K562 (cell line): ENCODE measurements at regions not wholly inside any gene's neighbourhood (a gene's known extent, or its start where the extent isn't known, plus 50 kb on each side); places are given as distances from the start of the nearest gene placed in this dataset.

Experiments
- ATAC-seq: fragments of 200-7000 bp; cut with Tn5 transposase; 3 replicates; pipeline ENCODE4 v1.9.1; 2020; ENCODE audit warnings: moderate library complexity
- BruUV-seq: library from RNA; stranded (reverse); fragments of 400-500 nt; replicated peaks from 2 replicates; lab custom pipeline; 2021; lab: Mats Ljungman, UMichigan
- CTCF ChIA-PET: fragments of 300-600 bp; formaldehyde crosslinking; extraction: SDS; loops from one replicate; lab custom pipeline; 2021; ENCODE audit warnings: low intra/inter-chr PET ratio; lab: Yijun Ruan, JAX
- POLR2A ChIA-PET: fragments of 300-600, 350-650 bp; sonication (Branson Sonifier 250); formaldehyde crosslinking; extraction: SDS; loops from one replicate; lab custom pipeline; 2021; ENCODE audit warnings: antibody characterized with exemption, inconsistent platforms; lab: Yijun Ruan, JAX
- DNase-seq, 4 experiments: peaks; one replicate each; pipeline versions ENCODE4 v3.0.0 to v3.0.0-alpha.2; 2011 to 2018; ENCODE audit warnings: low spot score in 3 of 4, mixed read lengths in 3 of 4; ENCODE audit errors: extremely low read depth in 1 of 4
- FAIRE-seq: peaks from 2 replicates; lab custom pipeline; 2011; peaks lifted over from hg19 to GRCh38; lab: Jason Lieb, UNC
- H2AFZ ChIP-seq: 2 replicates; pipeline ENCODE4 v1.6.0; 2011; ENCODE audit warnings: low read depth, low read length, control low read depth, inconsistent platforms
- H3K27ac ChIP-seq: fragments of 200-600 bp; 3 replicates; pipeline ENCODE4 v1.8.0; 2011; ENCODE audit warnings: low read depth, mild to moderate bottlenecking, control low read depth, inconsistent platforms, low read length, moderate library complexity, mixed read lengths; ENCODE audit errors: extremely low read depth
- H3K27me3 ChIP-seq, 2 experiments: fragments of 300-600 bp in 1 of 2; 2 replicates in 1 of 2; 3 replicates in 1 of 2; pipeline versions ENCODE4 v1.6.0 to v1.8.0; 2011; ENCODE audit warnings: inconsistent platforms in 2 of 2, low read length in 2 of 2, mild to moderate bottlenecking in 1 of 2, mixed read lengths in 1 of 2, moderate library complexity in 1 of 2; ENCODE audit not compliant: control insufficient read depth in 2 of 2, insufficient read depth in 2 of 2
- H3K36me3 ChIP-seq: fragments of 300-600 bp; 3 replicates; pipeline ENCODE4 v1.8.0; 2011; ENCODE audit warnings: mild to moderate bottlenecking, low read length, inconsistent platforms; ENCODE audit not compliant: control insufficient read depth, insufficient read depth
- H3K4me1 ChIP-seq, 2 experiments: fragments of 200-600 bp in 1 of 2; replicated peaks in 1 of 2; 2 replicates in 1 of 2; 3 replicates in 1 of 2; pipeline versions ENCODE4 v1.5.1 to v1.8.0; 2011; ENCODE audit warnings: inconsistent platforms in 2 of 2, low read length in 2 of 2, mild to moderate bottlenecking in 1 of 2, mixed read lengths in 1 of 2, moderate library complexity in 1 of 2; ENCODE audit not compliant: control insufficient read depth in 2 of 2, insufficient read depth in 2 of 2
- H3K4me2 ChIP-seq: 2 replicates; pipeline ENCODE4 v1.6.1; 2011; ENCODE audit warnings: low read length, control low read depth, inconsistent platforms, mixed read lengths; ENCODE audit not compliant: insufficient read depth
- H3K4me3 ChIP-seq: fragments of 200-600 bp; sonication (generic), shearing (Covaris generic); 2 replicates; pipeline ENCODE4 v1.5.1; 2016; ENCODE audit warnings: control low read depth, inconsistent platforms
- H3K79me2 ChIP-seq: fragments of 200-600 bp; 3 replicates; pipeline ENCODE4 v1.8.0; 2011; ENCODE audit warnings: low read length, inconsistent platforms; ENCODE audit not compliant: control insufficient read depth, insufficient read depth
- H3K9ac ChIP-seq, 2 experiments: 2 replicates each; pipeline versions ENCODE4 v1.6.0 to v1.6.1; 2011; ENCODE audit warnings: low read depth in 2 of 2, low read length in 2 of 2, control low read depth in 1 of 2, inconsistent platforms in 1 of 2, mild to moderate bottlenecking in 1 of 2, mixed read lengths in 1 of 2; ENCODE audit not compliant: insufficient read depth in 1 of 2
- H3K9me1 ChIP-seq: one replicate; pipeline ENCODE4 v1.6.0; 2011; ENCODE audit warnings: inconsistent platforms, mild to moderate bottlenecking, low read length, moderate library complexity; ENCODE audit not compliant: control insufficient read depth, insufficient read depth
- H3K9me3 ChIP-seq: replicated peaks from 2 replicates; pipeline ENCODE4 v1.5.1; 2011; ENCODE audit warnings: low read depth, low read length, inconsistent platforms; ENCODE audit not compliant: control insufficient read depth, insufficient read depth
- H4K20me1 ChIP-seq: replicated peaks from 2 replicates; pipeline ENCODE4 v1.6.1; 2011; ENCODE audit warnings: low read length, inconsistent platforms, mixed read lengths; ENCODE audit not compliant: control insufficient read depth, insufficient read depth
- BCLAF1 ChIP-seq, 2 experiments: fragments of 450-650 bp in 1 of 2; IDR thresholded peaks; 2 replicates each; pipeline ENCODE4 v1.6.1; 2011 to 2017; ENCODE audit warnings: low read depth in 2 of 2, antibody characterized with exemption in 1 of 2, borderline replicate concordance in 1 of 2, low read length in 1 of 2, mild to moderate bottlenecking in 1 of 2, mixed read lengths in 1 of 2; ENCODE audit not compliant: control insufficient read depth in 1 of 2
- MEIS2 ChIP-seq: fragments of 450-650 bp; IDR thresholded peaks from 2 replicates; pipeline ENCODE4 v1.6.1; 2014; ENCODE audit warnings: mild to moderate bottlenecking; ENCODE audit not compliant: partially characterized antibody
- POLR2AphosphoS2 ChIP-seq: IDR thresholded peaks from 2 replicates; pipeline ENCODE4 v1.6.1; 2012; ENCODE audit warnings: low read length, improper control_type of control experiment
- SLC30A9 ChIP-seq: fragments of 250-450 bp; sonication (Bioruptor Pico); IDR thresholded peaks from 2 replicates; pipeline ENCODE4 v1.8.0; 2022; ENCODE audit warnings: mild to moderate bottlenecking, moderate library complexity
- ZNF354B ChIP-seq: fragments of 250-450 bp; sonication (Bioruptor Pico); IDR thresholded peaks from 2 replicates; pipeline ENCODE4 v1.4.0; 2020
- ZNF696 ChIP-seq: fragments of 250-450 bp; sonication (Bioruptor Pico); conservative IDR thresholded peaks from 2 replicates; pipeline ENCODE4 v1.4.0; 2020; ENCODE audit warnings: mild to moderate bottlenecking, moderate library complexity
- ZNF717 ChIP-seq: fragments of 250-450 bp; sonication (Bioruptor Pico); IDR thresholded peaks from 2 replicates; pipeline ENCODE4 v1.5.0; 2021
- whole genome bisulfite sequencing: fragments of 100-300 bp; shearing (Covaris generic); methylation state at CpG from one replicate; pipeline ENCODE4 v1.1.6; 2016; ENCODE audit warnings: low coverage, mixed read lengths; ENCODE audit not compliant: insufficient coverage; ENCODE audit errors: missing lambda C conversion rate; 5-methylcytosine and 5-hydroxymethylcytosine counted together
- in situ Hi-C: fragments of 300-500 bp; cut with MboI; formaldehyde crosslinking; loops from 4 replicates; pipeline ENCODE4 v1.15.0; 2018; ENCODE audit warnings: inconsistent platforms, mixed read lengths
- intact Hi-C: fragments of 100-400 bp; cut with micrococcal nuclease; formaldehyde crosslinking; loops from 2 replicates; pipeline ENCODE4 v1.14.2; 2022
- TF ChIP-seq, protein P1 (sequence below): fragments of 250-450 bp; sonication (Bioruptor Pico); IDR thresholded peaks from 2 replicates; pipeline ENCODE4 v1.5.0; 2022; ENCODE audit warnings: mild to moderate bottlenecking
- TF ChIP-seq, protein P2 (sequence below): fragments of 250-450 bp; sonication (Bioruptor Pico); IDR thresholded peaks from 2 replicates; pipeline ENCODE4 v1.5.0; 2021; ENCODE audit warnings: mild to moderate bottlenecking, moderate library complexity

DNA sequence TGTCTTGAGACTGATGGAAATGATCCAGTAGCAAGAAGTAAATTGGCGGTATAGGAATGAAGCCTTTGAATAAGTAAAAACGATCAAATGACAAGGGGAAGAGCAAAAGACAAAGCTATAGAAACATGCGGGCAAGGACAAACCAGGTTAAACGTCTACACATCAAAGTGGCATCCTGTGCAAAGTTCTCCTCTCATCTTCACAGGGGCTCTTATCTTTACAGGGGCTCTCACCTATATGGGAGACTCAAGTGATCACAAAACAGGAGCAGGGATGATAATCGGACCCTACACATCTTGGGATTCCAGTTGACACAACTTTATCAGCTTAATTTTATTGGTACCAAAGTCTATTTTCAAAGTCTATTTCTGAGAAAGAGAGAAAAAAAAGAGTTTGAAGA is 1778.9 kb upstream of the CELF4 start (continued):
- TF ChIP-seq MEIS2 = no peak
- no peak for TF ChIP-seq BCLAF1 (IDR thresholded peaks at IDR 0.05; ENCODE audit: borderline replicate concordance in 1 of 2, control insufficient read depth in 1 of 2, low read depth in 2 of 2, low read length in 1 of 2)

- WGBS = 0% methylated on average over 2 of the region's 2 CpGs
- no peaks in the 10 kb centered on the region for H3K36me3 ChIP-seq
- ChIA-PET CTCF (no interaction called here), POLR2A (no interaction called here)
- DNase-seq (no peak), FAIRE-seq (no peak), ATAC-seq (no peak)
- TF ChIP-seq, protein P1, sequence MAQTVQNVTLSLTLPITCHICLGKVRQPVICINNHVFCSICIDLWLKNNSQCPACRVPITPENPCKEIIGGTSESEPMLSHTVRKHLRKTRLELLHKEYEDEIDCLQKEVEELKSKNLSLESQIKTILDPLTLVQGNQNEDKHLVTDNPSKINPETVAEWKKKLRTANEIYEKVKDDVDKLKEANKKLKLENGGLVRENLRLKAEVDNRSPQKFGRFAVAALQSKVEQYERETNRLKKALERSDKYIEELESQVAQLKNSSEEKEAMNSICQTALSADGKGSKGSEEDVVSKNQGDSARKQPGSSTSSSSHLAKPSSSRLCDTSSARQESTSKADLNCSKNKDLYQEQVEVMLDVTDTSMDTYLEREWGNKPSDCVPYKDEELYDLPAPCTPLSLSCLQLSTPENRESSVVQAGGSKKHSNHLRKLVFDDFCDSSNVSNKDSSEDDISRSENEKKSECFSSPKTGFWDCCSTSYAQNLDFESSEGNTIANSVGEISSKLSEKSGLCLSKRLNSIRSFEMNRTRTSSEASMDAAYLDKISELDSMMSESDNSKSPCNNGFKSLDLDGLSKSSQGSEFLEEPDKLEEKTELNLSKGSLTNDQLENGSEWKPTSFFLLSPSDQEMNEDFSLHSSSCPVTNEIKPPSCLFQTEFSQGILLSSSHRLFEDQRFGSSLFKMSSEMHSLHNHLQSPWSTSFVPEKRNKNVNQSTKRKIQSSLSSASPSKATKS (CRISPR knock-in tag) = no peak
- TF ChIP-seq POLR2AphosphoS2 (no peak), ZNF696 (CRISPR knock-in tag) (no peak), ZNF717 (CRISPR knock-in tag) (no peak), SLC30A9 (CRISPR knock-in tag) (no peak), ZNF354B (CRISPR knock-in tag) (no peak)
- TF ChIP-seq, protein P2, sequence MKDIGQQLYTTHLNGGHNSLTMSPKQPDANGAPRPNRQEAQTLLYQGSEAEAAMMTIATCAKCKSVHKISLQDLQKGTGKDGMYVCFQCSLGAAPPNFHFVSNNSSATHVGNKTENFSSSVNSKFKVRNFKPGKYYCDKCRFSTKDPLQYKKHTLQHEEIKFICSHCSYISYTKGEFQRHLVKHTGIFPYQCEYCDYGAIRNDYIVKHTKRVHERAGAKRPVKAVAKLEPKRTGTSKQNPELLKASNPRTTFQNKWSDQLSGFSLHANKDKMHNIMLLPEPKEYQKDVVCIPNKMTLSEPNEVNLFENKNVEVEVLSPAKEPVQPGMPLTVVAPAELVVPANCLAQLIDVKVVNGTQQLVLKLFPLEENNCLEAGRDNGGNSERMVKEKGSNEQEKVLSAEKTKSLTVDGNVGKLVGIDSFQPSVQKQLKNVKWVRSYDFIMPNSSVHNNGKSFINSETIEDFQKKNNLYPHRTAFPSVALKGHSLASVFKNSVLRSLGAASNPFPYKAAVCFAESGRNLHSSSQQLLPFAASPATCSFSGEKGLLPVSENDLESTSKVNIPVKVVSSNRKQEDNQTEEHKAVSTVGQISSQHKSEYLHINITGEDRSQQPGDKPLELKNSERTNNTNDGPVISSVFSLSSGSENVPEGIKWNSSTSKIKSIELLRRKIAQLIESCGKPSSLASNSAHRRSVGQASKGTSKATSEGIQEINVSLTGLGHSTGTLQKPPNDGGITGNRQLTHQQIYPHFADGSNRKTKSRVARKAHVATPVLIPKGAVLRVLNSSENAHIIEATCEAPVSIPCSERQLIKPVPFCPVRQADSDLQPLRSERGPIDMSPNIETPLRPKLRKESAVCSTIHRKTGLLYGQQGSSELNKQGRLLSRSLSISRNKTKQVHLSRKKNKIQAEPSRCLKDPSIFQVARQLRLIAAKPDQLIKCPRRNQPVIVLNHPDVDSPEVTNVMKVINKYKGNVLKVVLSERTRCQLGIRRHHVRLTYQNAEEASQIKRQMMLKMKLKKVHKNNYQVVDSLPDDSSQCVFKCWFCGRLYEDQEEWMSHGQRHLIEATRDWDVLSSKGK (CRISPR knock-in tag) = no peak
- H3K4me2 ChIP-seq = no peak overlapping the region
- no peak overlapping the region for H3K27ac ChIP-seq
- H3K9me3 ChIP-seq = no peaks in the 10 kb centered on the region
- H3K9ac ChIP-seq = no peak overlapping the region
- H2AFZ ChIP-seq = no peak overlapping the region
- H3K4me1 ChIP-seq = no peaks in the 10 kb centered on the region
- in situ Hi-C loops = no loop called here
- no peaks in the 10 kb centered on the region for H4K20me1 ChIP-seq
- no peak overlapping the region for H3K4me3 ChIP-seq
- H3K79me2 ChIP-seq = no peaks in the 10 kb centered on the region
- no peaks in the 10 kb centered on the region for H3K27me3 ChIP-seq
- intact Hi-C loops = no loop called here
- H3K9me1 ChIP-seq = no peaks in the 10 kb centered on the region
- no TSS peak for BruUV-seq
Measured at GRCh38 chr18:39341129-39341528, 1775.5 kb upstream of the CELF4 start.
